Thyroid gland (tissue), 4 donors: ENCODE measurements at regions not wholly inside any gene's neighbourhood (a gene's known extent, or its start where the extent isn't known, plus 50 kb on each side); places are given as distances from the start of the nearest gene placed in this dataset.

Experiments used
- CTCF ChIP-seq, 6 experiments: fragments of 200-600 bp in 3 of 6; fragments of 450-650 bp in 3 of 6; sonication (generic) in 3 of 6; IDR thresholded peaks; one replicate each; pipeline ENCODE4 v1.5.1; 2016 to 2019; ENCODE audit warnings: antibody characterized with exemption in 6 of 6, mild to moderate bottlenecking in 2 of 6, inconsistent platforms in 1 of 6, moderate library complexity in 1 of 6
- POLR2A ChIP-seq, 2 donors: fragments of 450-650 bp; IDR thresholded peaks; one replicate each; pipeline ENCODE4 v1.6.1; 2017; ENCODE audit warnings: antibody characterized with exemption in 2 of 2, mild to moderate bottlenecking in 2 of 2, moderate library complexity in 1 of 2

GRCh38 chr1:78340006-78340405 is 150.8 kb upstream of the PTGFR start:
- TF ChIP-seq CTCF (IDR thresholded peaks at IDR 0.05) (no peak), POLR2A (IDR thresholded peaks at IDR 0.05) (no peak)
